H1 (cell line): ENCODE measurements at regions not wholly inside any gene's neighbourhood (a gene's known extent, or its start where the extent isn't known, plus 50 kb on each side); places are given as distances from the start of the nearest gene placed in this dataset.
A peak's percentile ranks its signal among the peaks of the same experiment; 100 is the strongest.

Experiments
- CTCF ChIA-PET: fragments of 300-600 bp; sonication (Branson Sonifier 250); formaldehyde crosslinking; loops from one replicate; lab custom pipeline; 2021; ENCODE audit not compliant: partially characterized antibody; lab: Charles Lee
- POLR2A ChIA-PET: fragments of 300-600 bp; sonication (Branson Sonifier 250); formaldehyde crosslinking; loops from one replicate; lab custom pipeline; 2021; ENCODE audit warnings: inconsistent platforms; ENCODE audit not compliant: partially characterized antibody; lab: Charles Lee
- DNase-seq, 2 experiments: peaks; one replicate each; pipeline versions ENCODE4 v3.0.0 to v3.0.0-alpha.2; 2010 to 2022; ENCODE audit warnings: low spot score in 2 of 2, low read depth in 1 of 2, mixed read lengths in 1 of 2
- FAIRE-seq: peaks from 2 replicates; lab custom pipeline; 2011; peaks lifted over from hg19 to GRCh38; lab: Jason Lieb, UNC
- H2AFZ ChIP-seq: 2 replicates; pipeline ENCODE4 v1.8.1; 2012; ENCODE audit warnings: low read length, inconsistent platforms
- H2AK5ac ChIP-seq: 2 replicates; pipeline ENCODE4 v1.6.1; 2013; ENCODE audit warnings: low read depth, low read length
- H2BK120ac ChIP-seq: replicated peaks from 2 replicates; pipeline ENCODE3; 2013; ENCODE audit warnings: low read depth, low read length, inconsistent platforms
- H2BK12ac ChIP-seq: 2 replicates; pipeline ENCODE4 v1.6.1; 2013; ENCODE audit warnings: low read depth, low read length
- H2BK15ac ChIP-seq: 2 replicates; pipeline ENCODE4 v1.6.1; 2013; ENCODE audit warnings: low read length
- H2BK20ac ChIP-seq: 2 replicates; pipeline ENCODE4 v1.6.1; 2013; ENCODE audit warnings: low read length
- H2BK5ac ChIP-seq: 2 replicates; pipeline ENCODE4 v1.6.1; 2013; ENCODE audit warnings: low read depth, low read length
- H3K14ac ChIP-seq: 2 replicates; pipeline ENCODE4 v1.6.1; 2013; ENCODE audit warnings: inconsistent platforms; ENCODE audit not compliant: insufficient read length
- H3K18ac ChIP-seq: 2 replicates; pipeline ENCODE4 v1.6.1; 2013; ENCODE audit warnings: low read length; ENCODE audit errors: extremely low read depth
- H3K23ac ChIP-seq: 2 replicates; pipeline ENCODE4 v1.6.1; 2013; ENCODE audit warnings: inconsistent platforms; ENCODE audit not compliant: insufficient read length
- H3K23me2 ChIP-seq: 2 replicates; pipeline ENCODE4 v1.6.1; 2013; ENCODE audit warnings: low read depth, low read length
- H3K27ac ChIP-seq: 2 replicates; pipeline ENCODE4 v1.6.1; 2011; ENCODE audit warnings: low read depth, low read length, inconsistent platforms
- H3K27me3 ChIP-seq, 4 experiments: replicated peaks in 1 of 4; 1 replicate in 1 of 4; 2 replicates in 3 of 4; pipeline versions ENCODE4 v1.6.1 to v1.8.1; 2011 to 2013; ENCODE audit warnings: low read length in 3 of 4, mild to moderate bottlenecking in 3 of 4, inconsistent platforms in 2 of 4, mixed read lengths in 2 of 4, moderate library complexity in 1 of 4; ENCODE audit not compliant: control insufficient read depth in 3 of 4, insufficient read depth in 3 of 4; ENCODE audit errors: extremely low read depth in 1 of 4
- H3K36me3 ChIP-seq, 4 experiments: 2 replicates each; pipeline versions ENCODE4 v1.6.1 to v1.8.1; 2011 to 2013; ENCODE audit warnings: mild to moderate bottlenecking in 4 of 4, low read length in 3 of 4, moderate library complexity in 2 of 4, control low read depth in 1 of 4, inconsistent platforms in 1 of 4; ENCODE audit not compliant: insufficient read depth in 4 of 4, control insufficient read depth in 2 of 4
- H3K4ac ChIP-seq: replicated peaks from 2 replicates; pipeline ENCODE3; 2013; ENCODE audit warnings: low read length, low read depth, mixed read lengths, inconsistent platforms; ENCODE audit not compliant: insufficient read length
- H3K4me1 ChIP-seq, 4 experiments: replicated peaks in 1 of 4; 1 replicate in 1 of 4; 2 replicates in 3 of 4; pipeline versions ENCODE4 v1.6.1 to v1.8.1; 2011 to 2013; ENCODE audit warnings: low read length in 3 of 4, inconsistent platforms in 2 of 4, mixed read lengths in 1 of 4; ENCODE audit not compliant: insufficient read depth in 4 of 4, control insufficient read depth in 3 of 4
- H3K4me2 ChIP-seq, 2 experiments: 2 replicates each; pipeline versions ENCODE4 v1.6.1 to v1.8.1; 2011 to 2013; ENCODE audit warnings: low read depth in 2 of 2, low read length in 2 of 2, control low read depth in 1 of 2, inconsistent platforms in 1 of 2, mild to moderate bottlenecking in 1 of 2; ENCODE audit not compliant: insufficient read depth in 1 of 2
- H3K4me3 ChIP-seq, 4 experiments: fragments of 200-600, 300-600 bp in 1 of 4; sonication (generic), shearing (Covaris generic), sonication (Bioruptor Twin) in 1 of 4; 2 replicates each; pipeline versions ENCODE4 v1.5.1 to v1.8.1; 2011 to 2016; ENCODE audit warnings: low read length in 4 of 4, low read depth in 3 of 4, control low read depth in 2 of 4, inconsistent platforms in 2 of 4, mild to moderate bottlenecking in 2 of 4, mixed read lengths in 1 of 4, moderate library complexity in 1 of 4; ENCODE audit not compliant: insufficient read depth in 2 of 4; ENCODE audit errors: extremely low read depth in 1 of 4
- H3K56ac ChIP-seq: replicated peaks from 2 replicates; pipeline ENCODE3; 2013; ENCODE audit warnings: low read depth, mild to moderate bottlenecking, mixed read lengths, low read length, inconsistent platforms; ENCODE audit not compliant: insufficient read length
- H3K79me1 ChIP-seq: 2 replicates; pipeline ENCODE4 v1.6.1; 2013; ENCODE audit warnings: low read depth, low read length, control low read depth
- H3K79me2 ChIP-seq, 2 experiments: 2 replicates each; pipeline versions ENCODE4 v1.6.1 to v1.8.1; 2012 to 2013; ENCODE audit warnings: low read length in 2 of 2, mild to moderate bottlenecking in 2 of 2, inconsistent platforms in 1 of 2; ENCODE audit not compliant: insufficient read depth in 2 of 2, control insufficient read depth in 1 of 2
- H3K9ac ChIP-seq, 4 experiments: replicated peaks in 1 of 4; 1 replicate in 1 of 4; 2 replicates in 3 of 4; pipeline versions ENCODE4 v1.6.1 to v1.8.1; 2011 to 2013; ENCODE audit warnings: low read depth in 3 of 4, low read length in 3 of 4, control low read depth in 2 of 4, mild to moderate bottlenecking in 2 of 4, moderate library complexity in 2 of 4, inconsistent platforms in 1 of 4; ENCODE audit errors: extremely low read depth in 1 of 4
- H3K9me3 ChIP-seq, 2 experiments: 2 replicates each; pipeline versions ENCODE4 v1.6.1 to v1.8.1; 2012 to 2013; ENCODE audit warnings: mild to moderate bottlenecking in 2 of 2, moderate library complexity in 2 of 2, control low read depth in 1 of 2, inconsistent platforms in 1 of 2, low read depth in 1 of 2, low read length in 1 of 2, mixed read lengths in 1 of 2; ENCODE audit not compliant: insufficient read depth in 2 of 2
- H4K20me1 ChIP-seq, 2 experiments: replicated peaks in 1 of 2; 2 replicates each; pipeline versions ENCODE3 to v1.8.1; 2011 to 2013; ENCODE audit warnings: inconsistent platforms in 2 of 2, low read length in 2 of 2, mild to moderate bottlenecking in 1 of 2; ENCODE audit not compliant: insufficient read depth in 2 of 2, control insufficient read depth in 1 of 2
- H4K5ac ChIP-seq: 2 replicates; pipeline ENCODE4 v1.6.1; 2013; ENCODE audit warnings: low read length, low read depth, mixed read lengths, inconsistent platforms; ENCODE audit not compliant: insufficient read length
- H4K8ac ChIP-seq: 2 replicates; pipeline ENCODE4 v1.8.0; 2013; ENCODE audit warnings: mild to moderate bottlenecking, moderate library complexity, low read length, inconsistent platforms; ENCODE audit not compliant: insufficient read depth; ENCODE audit errors: extremely low read depth
- H4K91ac ChIP-seq: replicated peaks from 2 replicates; pipeline ENCODE3; 2013; ENCODE audit warnings: low read length, mixed read lengths, inconsistent platforms; ENCODE audit not compliant: insufficient read length
- BCL11A ChIP-seq, 2 experiments: IDR thresholded peaks; one replicate each; pipeline ENCODE4 v1.6.1; 2011; ENCODE audit warnings: low read depth in 2 of 2, low read length in 2 of 2, mild to moderate bottlenecking in 2 of 2
- CBX5 ChIP-seq: fragments of 300-800, 300-1000 bp; sonication (generic); IDR thresholded peaks from 2 replicates; pipeline ENCODE4 v1.7.1; 2016; ENCODE audit warnings: antibody characterized with exemption, low read length, low read depth
- CHD2 ChIP-seq: IDR thresholded peaks from 2 replicates; pipeline ENCODE4 v1.6.1; 2012; ENCODE audit warnings: low read length, improper control_type of control experiment
- CTBP2 ChIP-seq: IDR thresholded peaks from 2 replicates; pipeline ENCODE4 v1.7.0; 2011; ENCODE audit warnings: borderline replicate concordance, mild to moderate bottlenecking, moderate library complexity, mixed read lengths, low read length; ENCODE audit not compliant: insufficient read depth, insufficient read length
- EGR1 ChIP-seq: IDR thresholded peaks from 2 replicates; pipeline ENCODE4 v1.6.1; 2011; ENCODE audit warnings: low read depth, low read length, borderline replicate concordance
- HDAC2 ChIP-seq, 2 experiments: fragments of 300-600 bp in 1 of 2; sonication (generic) in 1 of 2; IDR thresholded peaks; 2 replicates each; pipeline ENCODE4 v1.6.1; 2011 to 2012; ENCODE audit warnings: low read depth in 2 of 2, low read length in 2 of 2, mild to moderate bottlenecking in 2 of 2, moderate library complexity in 2 of 2, borderline replicate concordance in 1 of 2, inconsistent platforms in 1 of 2
- KDM4A ChIP-seq: IDR thresholded peaks from one replicate; pipeline ENCODE4 v1.7.1; 2012; ENCODE audit warnings: low read depth, mild to moderate bottlenecking, moderate library complexity, low read length, inconsistent platforms; ENCODE audit not compliant: severe bottlenecking
- KDM5A ChIP-seq: fragments of 200-600 bp; IDR thresholded peaks from 2 replicates; pipeline ENCODE4 v1.7.1; 2012; ENCODE audit warnings: mild to moderate bottlenecking, low read length, inconsistent platforms, mixed read lengths
- POLR2AphosphoS5 ChIP-seq: IDR thresholded peaks from 2 replicates; pipeline ENCODE4 v1.6.1; 2011; ENCODE audit warnings: low read depth, low read length
- POU5F1 ChIP-seq: IDR thresholded peaks from 2 replicates; pipeline ENCODE4 v1.6.1; 2011; ENCODE audit warnings: low read depth, mild to moderate bottlenecking, low read length, moderate library complexity
- SP4 ChIP-seq: IDR thresholded peaks from 2 replicates; pipeline ENCODE4 v1.6.1; 2012; ENCODE audit warnings: low read length, inconsistent platforms
- TAF7 ChIP-seq: optimal IDR thresholded peaks from 2 replicates; pipeline ENCODE3; 2011; ENCODE audit warnings: low read depth, mild to moderate bottlenecking, inconsistent platforms, low read length, moderate library complexity, borderline replicate concordance
- TEAD4 ChIP-seq: IDR thresholded peaks from 2 replicates; pipeline ENCODE4 v1.6.1; 2012; ENCODE audit warnings: low read depth, low read length, inconsistent platforms, mixed read lengths
- WGBS, 2 experiments: shearing (Covaris generic) in 1 of 2; methylation state at CpG; one replicate each; pipeline versions ENCODE4 v1.1.6 to v1.1.7; 2013 to 2015; ENCODE audit warnings: low lambda C conversion rate in 2 of 2, mixed read lengths in 2 of 2, inconsistent platforms in 1 of 2, low coverage in 1 of 2, missing lambda C conversion rate in 1 of 2; ENCODE audit not compliant: insufficient replicate concordance in 2 of 2, insufficient coverage in 1 of 2, insufficient read length in 1 of 2; ENCODE audit errors: extremely low coverage in 1 of 2, missing lambda C conversion rate in 1 of 2; 5-methylcytosine and 5-hydroxymethylcytosine counted together

GRCh38 chr3:182479419-182480336 is 313.6 kb upstream of the ATP11B start:
- 86% methylated on average over 8 of the region's 8 CpGs; no CpG with 5 or more reads in 1 of the 2 experiments for WGBS, 2 experiments
- Histone ChIP-seq H3K4me1 (peaks cover 0 to 2% (median 0%) of the 10 kb centered on the region in 4 experiments; a peak in 1 of 7 replicates), H3K4me2 (no peak overlapping the region), H3K4me3 (no peak overlapping the region), H3K23ac (no peak overlapping the region), H2BK15ac (no peak overlapping the region), H4K8ac (no peak overlapping the region), H3K4ac (no peak overlapping the region), H3K27ac (no peak overlapping the region), H2BK12ac (no peak overlapping the region), H2AFZ (peak overlapping the region; percentile 8; the same call in 1 of the 2 replicates), H3K9ac (no peak overlapping the region), H4K5ac (no peak overlapping the region), H2AK5ac (no peak overlapping the region), H3K36me3 (no peaks in the 10 kb centered on the region), H3K14ac (no peak overlapping the region), H3K27me3 (no peaks in the 10 kb centered on the region), H3K18ac (no peak overlapping the region), H3K79me2 (no peaks in the 10 kb centered on the region), H4K91ac (no peak overlapping the region), H2BK20ac (no peak overlapping the region), H3K9me3 (no peaks in the 10 kb centered on the region), H3K56ac (no peak overlapping the region), H4K20me1 (no peaks in the 10 kb centered on the region), H3K23me2 (no peaks in the 10 kb centered on the region), H2BK5ac (no peak overlapping the region), H2BK120ac (no peak overlapping the region), H3K79me1 (no peaks in the 10 kb centered on the region)
- FAIRE-seq (no peak), DNase-seq (no peak)
- ChIA-PET POLR2A (no interaction called here), CTCF (interaction anchor here (0.8 to 2.1 kb wide), 3 partner anchors 10 to 204 kb away, joined by 3 to 6 read pairs (median 6); no protein-coding TSS in a partner anchor)
- TF ChIP-seq CTBP2 (no peak), EGR1 (no peak), CHD2 (no peak), KDM5A (no peak), POLR2AphosphoS5 (no peak), TAF7 (no peak), POU5F1 (no peak), KDM4A (no peak), SP4 (no peak), TEAD4 (no peak), CBX5 (no peak), HDAC2 (IDR thresholded peaks at IDR 0.05; ENCODE audit: borderline replicate concordance in 1 of 2, low read depth in 2 of 2, low read length in 2 of 2) (no peak), BCL11A (IDR thresholded peaks at IDR 0.05; ENCODE audit: low read depth in 2 of 2, low read length in 2 of 2) (no peak)
